Adrenal gland (tissue), 5 donors: ENCODE measurements at regions not wholly inside any gene's neighbourhood (a gene's known extent, or its start where the extent isn't known, plus 50 kb on each side); places are given as distances from the start of the nearest gene placed in this dataset.
A peak's percentile ranks its signal among the peaks of the same experiment; 100 is the strongest.

ENCODE experiments used
- POLR2A ChIP-seq, 2 donors: fragments of 450-650 bp; IDR thresholded peaks; one replicate each; pipeline ENCODE4 v1.6.1; 2017; ENCODE audit warnings: antibody characterized with exemption in 2 of 2, mild to moderate bottlenecking in 2 of 2, moderate library complexity in 1 of 2
- TF ChIP-seq, protein P1 (sequence below), 6 experiments: fragments of 450-650 bp in 4 of 6; fragments of 200-600 bp in 2 of 6; sonication (generic) in 1 of 6; IDR thresholded peaks; 1 replicate in 5 of 6; 2 replicates in 1 of 6; pipeline versions ENCODE4 v1.5.1 to v1.8.0; 2016 to 2021; ENCODE audit warnings: antibody characterized with exemption in 6 of 6, mild to moderate bottlenecking in 2 of 6, moderate library complexity in 1 of 6
- donor health status: DM: no; HTN: no; CAD: no.

DNA sequence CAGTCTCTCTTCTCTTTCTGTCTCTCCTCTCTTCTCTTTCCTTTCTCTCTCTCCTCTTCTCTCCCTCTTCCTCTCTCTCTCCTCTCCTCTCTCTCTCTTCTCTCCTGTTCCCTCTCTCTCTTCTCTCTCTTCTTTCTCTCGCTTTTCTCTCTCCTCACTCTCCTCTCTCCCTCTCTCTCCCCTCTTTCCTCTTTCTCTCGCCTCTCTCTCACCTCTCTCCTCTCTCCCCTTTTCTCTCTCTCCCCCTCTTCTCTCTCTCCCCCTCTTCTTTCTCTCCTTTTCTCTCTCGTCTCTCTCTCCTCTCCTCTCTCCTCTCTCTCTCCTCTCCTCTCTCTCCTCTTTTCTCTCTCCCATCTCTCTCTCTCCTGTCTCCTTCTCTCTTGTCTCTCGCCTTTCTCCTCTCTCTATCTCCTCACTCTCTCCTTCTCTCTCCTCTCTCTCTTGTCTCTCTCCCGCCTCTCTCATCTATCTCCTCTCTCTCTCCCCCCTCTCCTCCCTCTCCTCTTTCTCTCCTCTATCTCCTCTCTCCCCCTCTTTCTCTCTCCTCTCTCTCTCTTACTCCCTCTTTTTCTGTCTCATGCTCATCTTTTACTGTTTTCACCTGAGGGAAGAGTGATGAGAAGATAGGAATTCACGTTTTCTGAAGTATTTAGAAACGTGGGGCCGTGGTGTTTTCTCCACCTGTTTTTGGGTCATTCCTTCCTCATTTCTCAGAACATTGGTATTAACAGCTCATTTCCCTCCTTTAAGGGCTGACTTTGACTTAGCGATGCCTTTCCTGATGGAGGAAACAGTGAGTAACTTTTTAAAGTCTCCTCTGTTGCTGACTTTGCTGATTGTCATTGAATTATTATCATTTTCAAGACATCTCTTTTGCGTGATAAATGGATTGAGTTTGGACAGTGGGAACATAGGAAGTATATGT is 80.6 kb upstream of the CD99 start:
- TF ChIP-seq, protein P1, sequence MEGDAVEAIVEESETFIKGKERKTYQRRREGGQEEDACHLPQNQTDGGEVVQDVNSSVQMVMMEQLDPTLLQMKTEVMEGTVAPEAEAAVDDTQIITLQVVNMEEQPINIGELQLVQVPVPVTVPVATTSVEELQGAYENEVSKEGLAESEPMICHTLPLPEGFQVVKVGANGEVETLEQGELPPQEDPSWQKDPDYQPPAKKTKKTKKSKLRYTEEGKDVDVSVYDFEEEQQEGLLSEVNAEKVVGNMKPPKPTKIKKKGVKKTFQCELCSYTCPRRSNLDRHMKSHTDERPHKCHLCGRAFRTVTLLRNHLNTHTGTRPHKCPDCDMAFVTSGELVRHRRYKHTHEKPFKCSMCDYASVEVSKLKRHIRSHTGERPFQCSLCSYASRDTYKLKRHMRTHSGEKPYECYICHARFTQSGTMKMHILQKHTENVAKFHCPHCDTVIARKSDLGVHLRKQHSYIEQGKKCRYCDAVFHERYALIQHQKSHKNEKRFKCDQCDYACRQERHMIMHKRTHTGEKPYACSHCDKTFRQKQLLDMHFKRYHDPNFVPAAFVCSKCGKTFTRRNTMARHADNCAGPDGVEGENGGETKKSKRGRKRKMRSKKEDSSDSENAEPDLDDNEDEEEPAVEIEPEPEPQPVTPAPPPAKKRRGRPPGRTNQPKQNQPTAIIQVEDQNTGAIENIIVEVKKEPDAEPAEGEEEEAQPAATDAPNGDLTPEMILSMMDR (IDR thresholded peaks at IDR 0.05) = peak in 2 of 6 experiments; percentile 1 to 16
- TF ChIP-seq POLR2A (IDR thresholded peaks at IDR 0.05) = no peak
